ENCODE measurements at regions not wholly inside any gene's neighbourhood (a gene's known extent, or its start where the extent isn't known, plus 50 kb on each side); places are given as distances from the start of the nearest gene placed in this dataset.

DNA sequence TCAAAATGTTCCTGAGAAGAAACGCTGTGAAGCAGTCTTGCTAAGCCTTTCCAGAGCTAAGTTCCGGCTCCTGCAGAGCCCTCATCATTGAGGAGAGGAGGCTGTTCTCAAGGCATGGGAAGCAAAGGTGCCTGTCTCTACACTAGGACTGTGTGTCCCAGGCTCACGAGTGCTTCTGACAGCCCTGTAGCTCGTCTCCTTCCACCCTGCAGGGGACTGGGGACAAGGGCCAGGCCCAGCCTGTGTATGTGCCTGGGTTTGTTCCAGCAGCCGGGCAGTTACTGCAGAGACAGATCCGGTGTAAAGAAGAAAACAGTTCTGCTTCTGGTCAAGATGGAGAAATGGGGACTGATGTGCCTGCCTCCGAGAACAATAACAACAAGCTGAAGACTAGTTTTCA is 156.0 kb downstream of the ENGASE start:
- TF ChIP-seq, protein P1, sequence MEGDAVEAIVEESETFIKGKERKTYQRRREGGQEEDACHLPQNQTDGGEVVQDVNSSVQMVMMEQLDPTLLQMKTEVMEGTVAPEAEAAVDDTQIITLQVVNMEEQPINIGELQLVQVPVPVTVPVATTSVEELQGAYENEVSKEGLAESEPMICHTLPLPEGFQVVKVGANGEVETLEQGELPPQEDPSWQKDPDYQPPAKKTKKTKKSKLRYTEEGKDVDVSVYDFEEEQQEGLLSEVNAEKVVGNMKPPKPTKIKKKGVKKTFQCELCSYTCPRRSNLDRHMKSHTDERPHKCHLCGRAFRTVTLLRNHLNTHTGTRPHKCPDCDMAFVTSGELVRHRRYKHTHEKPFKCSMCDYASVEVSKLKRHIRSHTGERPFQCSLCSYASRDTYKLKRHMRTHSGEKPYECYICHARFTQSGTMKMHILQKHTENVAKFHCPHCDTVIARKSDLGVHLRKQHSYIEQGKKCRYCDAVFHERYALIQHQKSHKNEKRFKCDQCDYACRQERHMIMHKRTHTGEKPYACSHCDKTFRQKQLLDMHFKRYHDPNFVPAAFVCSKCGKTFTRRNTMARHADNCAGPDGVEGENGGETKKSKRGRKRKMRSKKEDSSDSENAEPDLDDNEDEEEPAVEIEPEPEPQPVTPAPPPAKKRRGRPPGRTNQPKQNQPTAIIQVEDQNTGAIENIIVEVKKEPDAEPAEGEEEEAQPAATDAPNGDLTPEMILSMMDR (IDR thresholded peaks at IDR 0.05; ENCODE audit: low read depth, low read length) = no peak
- in situ Hi-C loops (cut with HindIII; ENCODE audit: low sequenced_read_pairs) = no loop called here
- no peak overlapping the region for H3K4me3 ChIP-seq (ENCODE audit: low read depth, low read length)
- no peak for DNase-seq (ENCODE audit: low read depth, low spot score)

DNA sequence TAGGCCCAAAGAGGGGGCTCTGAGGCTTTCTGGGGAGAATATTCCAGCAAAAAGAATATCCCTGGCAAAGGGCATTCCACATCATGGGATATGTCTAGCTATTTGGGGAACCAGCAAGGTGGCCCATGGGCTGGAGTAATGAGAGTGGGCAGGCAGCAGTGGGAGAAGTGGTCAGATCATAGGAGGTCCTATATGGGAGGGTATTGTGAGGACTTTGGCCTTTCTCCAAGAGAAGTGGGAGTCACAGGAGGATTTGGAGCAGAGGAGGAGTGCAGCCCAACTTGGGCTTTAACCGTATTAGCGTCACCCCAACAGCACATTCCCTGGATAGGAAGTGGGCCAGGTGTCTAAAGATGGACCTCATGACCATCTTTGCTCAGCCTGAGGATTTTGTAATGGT is 151.4 kb downstream of the ENGASE start:
- H3K4me3 ChIP-seq (ENCODE audit: low read depth, low read length) = no peak overlapping the region
- no peak for DNase-seq (ENCODE audit: low read depth, low spot score)
- TF ChIP-seq, protein P1 (IDR thresholded peaks at IDR 0.05; ENCODE audit: low read depth, low read length) = no peak
- in situ Hi-C loops (cut with HindIII; ENCODE audit: low sequenced_read_pairs) = no loop called here

DNA sequence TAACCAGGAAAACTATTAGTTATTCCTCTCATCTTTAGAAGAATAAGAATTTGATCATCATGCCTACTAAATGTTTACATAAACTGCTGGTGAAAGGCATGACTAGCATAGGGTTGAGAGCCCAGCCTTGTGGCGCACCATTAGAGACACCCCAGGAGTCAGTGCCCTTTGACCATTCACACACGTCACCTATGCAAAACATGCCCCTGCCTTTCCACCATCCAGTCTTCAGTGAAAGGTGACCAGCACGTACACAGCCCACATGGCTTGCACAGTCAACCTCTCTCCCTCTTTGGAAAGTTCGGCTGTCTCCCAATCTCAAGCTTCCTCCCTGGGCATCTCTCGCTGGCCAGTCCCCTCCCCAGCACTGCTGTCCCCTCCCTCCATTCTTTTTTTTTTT is 150.3 kb downstream of the ENGASE start:
- no peak overlapping the region for H3K4me3 ChIP-seq (ENCODE audit: low read depth, low read length)
- in situ Hi-C loops (cut with HindIII; ENCODE audit: low sequenced_read_pairs) = no loop called here
- TF ChIP-seq, protein P1 (IDR thresholded peaks at IDR 0.05; ENCODE audit: low read depth, low read length) = no peak
- DNase-seq (ENCODE audit: low read depth, low spot score) = no peak

DNA sequence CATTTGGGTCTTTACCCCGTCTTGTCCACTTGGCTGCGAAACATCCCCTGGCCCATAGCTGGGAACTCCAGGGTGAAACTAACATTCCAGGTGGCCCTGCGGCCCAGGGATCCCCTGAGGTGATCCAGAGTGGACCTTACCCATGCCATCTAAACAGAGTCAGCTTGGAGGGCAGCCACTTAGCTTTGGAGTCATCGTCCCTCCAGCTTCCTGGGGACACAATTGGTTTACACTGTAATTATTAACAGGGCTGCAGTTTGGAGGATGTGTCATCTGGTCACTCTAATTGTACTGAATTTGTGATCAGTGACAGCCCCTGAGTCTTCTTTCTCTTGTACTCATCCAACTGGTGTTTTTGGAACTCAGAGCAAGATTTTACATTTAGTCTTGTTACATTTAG is 149.9 kb downstream of the ENGASE start:
- TF ChIP-seq, protein P1 (IDR thresholded peaks at IDR 0.05; ENCODE audit: low read depth, low read length) = no peak
- H3K4me3 ChIP-seq (ENCODE audit: low read depth, low read length) = no peak overlapping the region
- in situ Hi-C loops (cut with HindIII; ENCODE audit: low sequenced_read_pairs) = no loop called here
- no peak for DNase-seq (ENCODE audit: low read depth, low spot score)

DNA sequence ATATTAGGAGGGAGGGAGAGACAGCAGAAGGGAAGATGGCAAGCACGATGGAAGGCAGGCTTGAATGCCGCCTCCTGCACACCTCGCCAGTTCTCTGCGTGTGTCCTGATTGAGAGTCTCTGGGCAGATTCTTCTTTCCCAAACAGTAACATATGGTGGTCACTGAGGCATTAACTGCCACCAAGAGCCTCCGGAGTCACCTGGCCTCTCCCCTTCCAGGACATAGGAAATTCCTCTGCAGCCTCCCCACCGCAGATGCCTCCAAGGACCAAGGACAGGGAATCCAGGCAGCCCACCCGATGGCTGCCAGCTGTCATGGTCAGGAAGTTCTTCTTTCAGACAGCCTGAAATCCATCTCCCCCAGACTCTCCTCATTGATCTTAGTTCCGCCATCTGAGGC is 149.3 kb downstream of the ENGASE start:
- in situ Hi-C loops (cut with HindIII; ENCODE audit: low sequenced_read_pairs) = no loop called here
- TF ChIP-seq, protein P1 (IDR thresholded peaks at IDR 0.05; ENCODE audit: low read depth, low read length) = no peak
- no peak overlapping the region for H3K4me3 ChIP-seq (ENCODE audit: low read depth, low read length)
- no peak for DNase-seq (ENCODE audit: low read depth, low spot score)

DNA sequence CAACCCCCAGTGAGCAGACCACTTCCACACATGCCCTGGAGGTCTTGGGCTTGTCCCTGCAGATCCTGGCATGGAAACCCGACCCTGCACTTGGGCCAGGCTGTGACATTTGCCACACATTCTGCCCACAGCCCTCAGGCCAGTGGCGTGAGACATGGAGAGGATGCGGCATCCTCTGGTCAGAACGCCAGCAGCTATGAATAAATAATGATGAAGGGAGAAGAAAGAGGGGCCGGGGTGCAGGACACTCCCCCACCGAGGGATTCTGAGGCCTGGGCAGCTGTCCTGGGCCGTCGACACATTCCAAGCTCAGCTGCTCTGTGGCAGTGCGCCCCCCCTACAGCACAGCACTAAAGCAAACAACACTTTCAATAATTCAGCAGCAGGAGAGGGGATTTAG is 148.8 kb downstream of the ENGASE start:
- TF ChIP-seq, protein P1 (IDR thresholded peaks at IDR 0.05; ENCODE audit: low read depth, low read length) = no peak
- H3K4me3 ChIP-seq (ENCODE audit: low read depth, low read length) = no peak overlapping the region
- DNase-seq (ENCODE audit: low read depth, low spot score) = no peak
- in situ Hi-C loops (cut with HindIII; ENCODE audit: low sequenced_read_pairs) = no loop called here

DNA sequence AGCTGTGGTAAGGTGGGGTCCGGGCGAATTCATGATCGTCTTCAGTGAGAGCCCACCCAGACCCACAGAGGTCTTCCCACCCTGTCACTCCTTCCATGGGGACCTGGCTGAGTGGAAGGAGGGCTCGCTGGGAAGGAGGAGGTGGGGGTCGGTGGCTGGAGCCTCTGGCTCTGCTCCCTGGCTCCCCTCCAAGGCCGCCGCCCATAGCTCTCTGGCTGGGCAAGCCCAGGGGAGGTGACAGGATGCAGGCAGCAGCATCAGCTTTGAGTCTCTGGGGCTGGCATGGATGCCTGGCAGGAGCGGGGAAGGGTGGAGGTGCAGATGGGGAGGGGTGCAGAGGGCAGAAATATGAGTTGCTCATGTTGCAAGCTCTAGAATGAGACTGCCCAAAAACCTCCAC is 147.0 kb downstream of the ENGASE start:
- TF ChIP-seq, protein P1 (IDR thresholded peaks at IDR 0.05; ENCODE audit: low read depth, low read length) = no peak
- in situ Hi-C loops (cut with HindIII; ENCODE audit: low sequenced_read_pairs) = no loop called here
- no peak for DNase-seq (ENCODE audit: low read depth, low spot score)
- no peak overlapping the region for H3K4me3 ChIP-seq (ENCODE audit: low read depth, low read length)
